ENCODE measurements at regions not wholly inside any gene's neighbourhood (a gene's known extent, or its start where the extent isn't known, plus 50 kb on each side); places are given as distances from the start of the nearest gene placed in this dataset.

DNA sequence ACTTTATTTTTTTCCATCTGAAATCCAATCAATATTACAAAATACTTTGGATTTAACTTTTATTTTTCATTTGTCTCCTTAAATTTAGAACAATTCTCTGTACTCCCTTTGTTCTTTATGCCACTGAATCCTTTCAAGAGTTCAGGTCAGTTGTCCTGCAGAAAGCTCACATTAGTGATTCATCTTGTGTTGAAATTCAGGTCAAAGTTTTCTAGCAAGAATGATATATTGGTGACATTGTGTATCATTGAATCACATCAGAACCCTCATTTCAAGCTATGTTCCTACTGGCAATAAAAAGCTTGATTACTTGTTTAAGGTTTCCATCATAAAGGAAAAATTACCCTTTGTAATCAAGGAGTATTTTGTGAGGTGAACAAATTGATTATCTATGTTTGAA is 378.8 kb upstream of the STEAP1 start (continued):
- TF ChIP-seq, protein P1, sequence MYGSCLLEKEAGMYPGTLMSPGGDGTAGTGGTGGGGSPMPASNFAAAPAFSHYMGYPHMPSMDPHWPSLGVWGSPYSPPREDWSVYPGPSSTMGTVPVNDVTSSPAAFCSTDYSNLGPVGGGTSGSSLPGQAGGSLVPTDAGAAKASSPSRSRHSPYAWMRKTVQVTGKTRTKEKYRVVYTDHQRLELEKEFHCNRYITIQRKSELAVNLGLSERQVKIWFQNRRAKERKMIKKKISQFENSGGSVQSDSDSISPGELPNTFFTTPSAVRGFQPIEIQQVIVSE (CRISPR knock-in tag; IDR thresholded peaks at IDR 0.05; ENCODE audit: borderline replicate concordance) = no peak
- TF ChIP-seq GRHL2 (CRISPR knock-in tag; IDR thresholded peaks at IDR 0.05; ENCODE audit: insufficient replicate concordance, severe bottlenecking) (no peak), NR2C2 (CRISPR knock-in tag; IDR thresholded peaks at IDR 0.05) (no peak), ZNF416 (CRISPR knock-in tag; IDR thresholded peaks at IDR 0.05) (no peak)

DNA sequence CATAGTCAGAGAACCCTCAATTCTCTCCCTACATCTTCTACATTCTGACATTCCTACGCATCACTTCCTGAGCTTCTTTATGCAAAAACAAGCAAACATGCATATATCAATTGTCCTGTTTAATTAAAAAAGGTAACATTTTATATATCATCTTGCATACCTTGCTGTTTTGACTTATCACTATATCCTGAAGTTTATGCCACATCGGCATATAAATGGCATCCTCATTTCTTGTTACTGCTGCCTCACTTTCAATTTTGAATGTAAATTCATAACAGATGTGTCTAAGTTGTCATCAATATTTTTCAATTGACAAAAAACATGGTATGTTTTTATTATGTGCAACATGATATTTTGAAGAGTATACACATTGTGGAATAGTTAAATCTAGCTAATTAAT is 377.3 kb upstream of the STEAP1 start:
- Mint-ChIP-seq H3K27me3 (ENCODE audit: low read depth) (no peaks in the 10 kb centered on the region), H3K36me3 (no peaks in the 10 kb centered on the region), H3K9me3 (no peaks in the 10 kb centered on the region), H3K4me3 (no peak overlapping the region), H3K4me1 (no peaks in the 10 kb centered on the region), H3K27ac (no peak overlapping the region)
- ATAC-seq (no peak), DNase-seq (ENCODE audit: low spot score) (no peak)
- no peak for TF ChIP-seq HMGA2 (CRISPR knock-in tag; IDR thresholded peaks at IDR 0.05)
- POLR2A ChIA-PET = no interaction called here
- CTCF ChIA-PET = no interaction called here

DNA sequence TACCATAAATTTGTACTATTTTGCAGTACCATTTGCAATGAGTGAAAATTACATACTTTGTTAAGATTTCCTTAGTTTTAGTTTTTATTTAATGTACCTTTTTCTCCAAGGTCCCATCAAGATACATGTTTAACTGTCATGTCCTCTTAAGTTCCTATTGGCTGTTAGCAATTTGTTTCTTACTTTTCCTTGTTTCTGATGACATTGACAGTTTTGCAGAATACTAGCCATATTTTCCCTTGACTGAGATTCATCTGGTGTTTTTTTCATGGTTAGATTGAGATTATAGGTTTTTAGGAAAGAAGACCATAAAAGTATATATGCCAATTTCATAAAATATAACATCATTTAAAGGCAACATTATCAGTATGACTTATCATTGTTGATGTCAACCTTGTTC is 376.8 kb upstream of the STEAP1 start:
- Mint-ChIP-seq H3K4me3 (no peak overlapping the region), H3K9me3 (no peaks in the 10 kb centered on the region), H3K27ac (no peak overlapping the region), H3K27me3 (ENCODE audit: low read depth) (no peaks in the 10 kb centered on the region), H3K4me1 (no peaks in the 10 kb centered on the region), H3K36me3 (no peaks in the 10 kb centered on the region)
- no peak for TF ChIP-seq RORB (CRISPR knock-in tag; IDR thresholded peaks at IDR 0.05)
- TF ChIP-seq, protein P2, sequence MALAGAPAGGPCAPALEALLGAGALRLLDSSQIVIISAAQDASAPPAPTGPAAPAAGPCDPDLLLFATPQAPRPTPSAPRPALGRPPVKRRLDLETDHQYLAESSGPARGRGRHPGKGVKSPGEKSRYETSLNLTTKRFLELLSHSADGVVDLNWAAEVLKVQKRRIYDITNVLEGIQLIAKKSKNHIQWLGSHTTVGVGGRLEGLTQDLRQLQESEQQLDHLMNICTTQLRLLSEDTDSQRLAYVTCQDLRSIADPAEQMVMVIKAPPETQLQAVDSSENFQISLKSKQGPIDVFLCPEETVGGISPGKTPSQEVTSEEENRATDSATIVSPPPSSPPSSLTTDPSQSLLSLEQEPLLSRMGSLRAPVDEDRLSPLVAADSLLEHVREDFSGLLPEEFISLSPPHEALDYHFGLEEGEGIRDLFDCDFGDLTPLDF (CRISPR knock-in tag; IDR thresholded peaks at IDR 0.05) = no peak
- no peak for ATAC-seq
- ChIA-PET CTCF (no interaction called here), POLR2A (no interaction called here)
- DNase-seq (ENCODE audit: low spot score) = no peak

DNA sequence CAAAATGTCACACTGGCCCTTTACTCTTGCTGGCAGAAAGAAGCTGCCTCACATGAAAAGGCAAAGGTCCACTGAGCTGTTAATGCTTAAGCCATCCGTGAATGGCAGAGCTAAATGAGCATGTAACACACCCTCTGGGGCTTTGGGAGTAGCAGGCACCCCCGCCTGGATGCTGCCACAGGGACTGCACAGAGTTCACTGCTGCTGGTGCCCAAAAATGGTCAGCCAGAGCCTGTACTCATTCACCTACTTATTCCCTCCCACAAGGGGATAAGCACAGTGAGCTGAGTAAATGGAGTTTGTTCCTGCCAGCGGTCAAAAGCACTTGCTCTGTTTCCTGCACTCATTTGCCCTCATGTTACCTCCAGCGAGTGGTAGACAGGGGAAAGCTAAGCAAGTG is 374.0 kb upstream of the STEAP1 start:
- no peak overlapping the region for H3K27ac Mint-ChIP-seq
- no peaks in the 10 kb centered on the region for H3K27me3 Mint-ChIP-seq (ENCODE audit: low read depth)
- H3K36me3 Mint-ChIP-seq = no peaks in the 10 kb centered on the region
- ChIA-PET CTCF (interaction anchor here (0.8 to 1.1 kb wide), 3 partner anchors 14 to 945 kb away, joined by 3 to 4 read pairs (median 3); no protein-coding TSS in a partner anchor), POLR2A (no interaction called here)
- DNase-seq (ENCODE audit: low spot score) (no peak), ATAC-seq (peak; percentile 50; the same call in 1 of the 2 replicates)
- TF ChIP-seq NR2C2 (CRISPR knock-in tag; IDR thresholded peaks at IDR 0.05) = no peak
- no peak for TF ChIP-seq TEAD1 (CRISPR knock-in tag; IDR thresholded peaks at IDR 0.05)
- TF ChIP-seq EMX1 (CRISPR knock-in tag; IDR thresholded peaks at IDR 0.05) = no peak
- no peak for TF ChIP-seq TP53 (CRISPR knock-in tag; IDR thresholded peaks at IDR 0.05)
- TF ChIP-seq, protein P3, sequence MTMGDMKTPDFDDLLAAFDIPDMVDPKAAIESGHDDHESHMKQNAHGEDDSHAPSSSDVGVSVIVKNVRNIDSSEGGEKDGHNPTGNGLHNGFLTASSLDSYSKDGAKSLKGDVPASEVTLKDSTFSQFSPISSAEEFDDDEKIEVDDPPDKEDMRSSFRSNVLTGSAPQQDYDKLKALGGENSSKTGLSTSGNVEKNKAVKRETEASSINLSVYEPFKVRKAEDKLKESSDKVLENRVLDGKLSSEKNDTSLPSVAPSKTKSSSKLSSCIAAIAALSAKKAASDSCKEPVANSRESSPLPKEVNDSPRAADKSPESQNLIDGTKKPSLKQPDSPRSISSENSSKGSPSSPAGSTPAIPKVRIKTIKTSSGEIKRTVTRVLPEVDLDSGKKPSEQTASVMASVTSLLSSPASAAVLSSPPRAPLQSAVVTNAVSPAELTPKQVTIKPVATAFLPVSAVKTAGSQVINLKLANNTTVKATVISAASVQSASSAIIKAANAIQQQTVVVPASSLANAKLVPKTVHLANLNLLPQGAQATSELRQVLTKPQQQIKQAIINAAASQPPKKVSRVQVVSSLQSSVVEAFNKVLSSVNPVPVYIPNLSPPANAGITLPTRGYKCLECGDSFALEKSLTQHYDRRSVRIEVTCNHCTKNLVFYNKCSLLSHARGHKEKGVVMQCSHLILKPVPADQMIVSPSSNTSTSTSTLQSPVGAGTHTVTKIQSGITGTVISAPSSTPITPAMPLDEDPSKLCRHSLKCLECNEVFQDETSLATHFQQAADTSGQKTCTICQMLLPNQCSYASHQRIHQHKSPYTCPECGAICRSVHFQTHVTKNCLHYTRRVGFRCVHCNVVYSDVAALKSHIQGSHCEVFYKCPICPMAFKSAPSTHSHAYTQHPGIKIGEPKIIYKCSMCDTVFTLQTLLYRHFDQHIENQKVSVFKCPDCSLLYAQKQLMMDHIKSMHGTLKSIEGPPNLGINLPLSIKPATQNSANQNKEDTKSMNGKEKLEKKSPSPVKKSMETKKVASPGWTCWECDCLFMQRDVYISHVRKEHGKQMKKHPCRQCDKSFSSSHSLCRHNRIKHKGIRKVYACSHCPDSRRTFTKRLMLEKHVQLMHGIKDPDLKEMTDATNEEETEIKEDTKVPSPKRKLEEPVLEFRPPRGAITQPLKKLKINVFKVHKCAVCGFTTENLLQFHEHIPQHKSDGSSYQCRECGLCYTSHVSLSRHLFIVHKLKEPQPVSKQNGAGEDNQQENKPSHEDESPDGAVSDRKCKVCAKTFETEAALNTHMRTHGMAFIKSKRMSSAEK (CRISPR knock-in tag; IDR thresholded peaks at IDR 0.05; ENCODE audit: borderline replicate concordance) = no peak
- no peak for TF ChIP-seq NFE2L1 (CRISPR knock-in tag; IDR thresholded peaks at IDR 0.05)
- no peaks in the 10 kb centered on the region for H3K4me1 Mint-ChIP-seq
- H3K4me3 Mint-ChIP-seq = no peak overlapping the region
- no peaks in the 10 kb centered on the region for H3K9me3 Mint-ChIP-seq

DNA sequence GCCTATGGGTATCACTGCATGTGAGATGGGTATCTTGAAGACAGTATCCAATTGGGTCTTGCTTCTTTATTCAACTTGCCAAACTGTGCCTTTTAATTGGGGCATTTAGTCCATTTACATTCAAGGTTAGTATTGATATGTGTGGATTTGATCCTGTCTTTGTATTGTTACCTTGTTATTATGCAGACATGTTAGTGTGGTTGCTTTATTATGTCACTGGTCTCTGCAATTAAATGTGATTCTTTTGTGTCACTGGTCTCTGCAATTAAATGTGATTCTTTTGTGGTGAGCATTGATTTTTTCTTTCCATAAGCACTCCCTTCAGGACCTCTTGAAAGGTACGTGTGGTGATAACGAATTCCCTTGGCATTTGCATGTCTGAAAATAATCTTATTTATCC is 357.8 kb upstream of the STEAP1 start:
- ChIA-PET CTCF (no interaction called here), POLR2A (no interaction called here)
- no peak overlapping the region for H3K4me3 Mint-ChIP-seq
- no peaks in the 10 kb centered on the region for H3K36me3 Mint-ChIP-seq
- no peak for ATAC-seq
- H3K9me3 Mint-ChIP-seq = no peaks in the 10 kb centered on the region
- DNase-seq (ENCODE audit: low spot score) = no peak
- H3K27ac Mint-ChIP-seq = no peak overlapping the region
- TF ChIP-seq, protein P3 (CRISPR knock-in tag; IDR thresholded peaks at IDR 0.05; ENCODE audit: borderline replicate concordance) = no peak
- TF ChIP-seq NR2C2 (CRISPR knock-in tag; IDR thresholded peaks at IDR 0.05) = no peak
- TF ChIP-seq, protein P4, sequence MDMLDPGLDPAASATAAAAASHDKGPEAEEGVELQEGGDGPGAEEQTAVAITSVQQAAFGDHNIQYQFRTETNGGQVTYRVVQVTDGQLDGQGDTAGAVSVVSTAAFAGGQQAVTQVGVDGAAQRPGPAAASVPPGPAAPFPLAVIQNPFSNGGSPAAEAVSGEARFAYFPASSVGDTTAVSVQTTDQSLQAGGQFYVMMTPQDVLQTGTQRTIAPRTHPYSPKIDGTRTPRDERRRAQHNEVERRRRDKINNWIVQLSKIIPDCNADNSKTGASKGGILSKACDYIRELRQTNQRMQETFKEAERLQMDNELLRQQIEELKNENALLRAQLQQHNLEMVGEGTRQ (CRISPR knock-in tag; IDR thresholded peaks at IDR 0.05) = no peak
- no peaks in the 10 kb centered on the region; the same call in 1 of the 2 replicates for H3K27me3 Mint-ChIP-seq (ENCODE audit: low read depth)
- 0 out of 2 replicates have a peak, but pooled peaks cover 4% of the 10 kb centered on the region for H3K4me1 Mint-ChIP-seq

Measured in WTC11 (cell line).